NCI-H526 treated with DMSO at 0.1 percent for 48 hours (cell line): ENCODE measurements at regions not wholly inside any gene's neighbourhood (a gene's known extent, or its start where the extent isn't known, plus 50 kb on each side); places are given as distances from the start of the nearest gene placed in this dataset.

Experiments used
- DNase-seq: peaks from one replicate; lab custom pipeline; 2025; lab: John Stamatoyannopoulos, UW

GRCh38 chr2:34402376-34402775 is 803.3 kb upstream of the FAM98A start:
- DNase-seq, result no peak

GRCh38 chr2:34401186-34401585 is 802.1 kb upstream of the FAM98A start:
- no peak for DNase-seq

- no peak for DNase-seq
Observed at GRCh38 chr2:34388446-34388845, 789.3 kb upstream of the FAM98A start.

- no peak for DNase-seq
Observed at GRCh38 chr2:34387536-34387935, 788.4 kb upstream of the FAM98A start.

GRCh38 chr2:34379586-34379985 is 780.5 kb upstream of the FAM98A start:
- DNase-seq, result no peak

GRCh38 chr2:34373586-34374233 is 774.6 kb upstream of the FAM98A start:
- DNase-seq, result no peak

- DNase-seq, result no peak
Observed at GRCh38 chr2:34372967-34373366, 773.9 kb upstream of the FAM98A start.

- no peak for DNase-seq
Observed at GRCh38 chr2:34371711-34372110, 772.6 kb upstream of the FAM98A start.

GRCh38 chr2:34368304-34368703 is 769.2 kb upstream of the FAM98A start:
- DNase-seq, result no peak

- no peak for DNase-seq
Observed at GRCh38 chr2:34365932-34366331, 766.8 kb upstream of the FAM98A start.

GRCh38 chr2:34365512-34365911 is 766.4 kb upstream of the FAM98A start:
- no peak for DNase-seq

GRCh38 chr2:34353509-34354113 is 754.5 kb upstream of the FAM98A start:
- DNase-seq, result no peak

- no peak for DNase-seq
Observed at GRCh38 chr2:34349527-34349926, 750.4 kb upstream of the FAM98A start.

GRCh38 chr2:34345030-34345429 is 745.9 kb upstream of the FAM98A start:
- DNase-seq, result no peak

GRCh38 chr2:34340307-34340706 is 741.2 kb upstream of the FAM98A start:
- DNase-seq, result no peak

- no peak for DNase-seq
Observed at GRCh38 chr2:34337735-34338134, 738.6 kb upstream of the FAM98A start.

GRCh38 chr2:34332813-34333212 is 733.7 kb upstream of the FAM98A start:
- DNase-seq, result no peak

- DNase-seq, result no peak
Observed at GRCh38 chr2:34320056-34320455, 721.0 kb upstream of the FAM98A start.

GRCh38 chr2:34317797-34318196 is 718.7 kb upstream of the FAM98A start:
- DNase-seq, result no peak

GRCh38 chr2:34316788-34317187 is 717.7 kb upstream of the FAM98A start:
- DNase-seq, result no peak

- DNase-seq, result no peak
Observed at GRCh38 chr2:34311816-34312215, 712.7 kb upstream of the FAM98A start.

- no peak for DNase-seq
Observed at GRCh38 chr2:34308140-34308539, 709.0 kb upstream of the FAM98A start.

GRCh38 chr2:34307636-34308035 is 708.5 kb upstream of the FAM98A start:
- no peak for DNase-seq

- DNase-seq, result no peak
Observed at GRCh38 chr2:34306745-34307144, 707.6 kb upstream of the FAM98A start.
